HL-60 (cell line): ENCODE measurements at regions not wholly inside any gene's neighbourhood (a gene's known extent, or its start where the extent isn't known, plus 50 kb on each side); places are given as distances from the start of the nearest gene placed in this dataset.

ENCODE experiments used
- REST ChIP-seq: IDR thresholded peaks from 2 replicates; pipeline ENCODE4 v1.6.1; 2012; ENCODE audit warnings: low read depth; ENCODE audit not compliant: insufficient replicate concordance
- TF ChIP-seq, protein P1 (sequence below): IDR thresholded peaks from one replicate; pipeline ENCODE4 v1.5.1; 2011; ENCODE audit warnings: low read length, control low read depth, inconsistent platforms; ENCODE audit not compliant: insufficient read depth

- TF ChIP-seq, protein P1, sequence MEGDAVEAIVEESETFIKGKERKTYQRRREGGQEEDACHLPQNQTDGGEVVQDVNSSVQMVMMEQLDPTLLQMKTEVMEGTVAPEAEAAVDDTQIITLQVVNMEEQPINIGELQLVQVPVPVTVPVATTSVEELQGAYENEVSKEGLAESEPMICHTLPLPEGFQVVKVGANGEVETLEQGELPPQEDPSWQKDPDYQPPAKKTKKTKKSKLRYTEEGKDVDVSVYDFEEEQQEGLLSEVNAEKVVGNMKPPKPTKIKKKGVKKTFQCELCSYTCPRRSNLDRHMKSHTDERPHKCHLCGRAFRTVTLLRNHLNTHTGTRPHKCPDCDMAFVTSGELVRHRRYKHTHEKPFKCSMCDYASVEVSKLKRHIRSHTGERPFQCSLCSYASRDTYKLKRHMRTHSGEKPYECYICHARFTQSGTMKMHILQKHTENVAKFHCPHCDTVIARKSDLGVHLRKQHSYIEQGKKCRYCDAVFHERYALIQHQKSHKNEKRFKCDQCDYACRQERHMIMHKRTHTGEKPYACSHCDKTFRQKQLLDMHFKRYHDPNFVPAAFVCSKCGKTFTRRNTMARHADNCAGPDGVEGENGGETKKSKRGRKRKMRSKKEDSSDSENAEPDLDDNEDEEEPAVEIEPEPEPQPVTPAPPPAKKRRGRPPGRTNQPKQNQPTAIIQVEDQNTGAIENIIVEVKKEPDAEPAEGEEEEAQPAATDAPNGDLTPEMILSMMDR: no peak
- no peak for TF ChIP-seq REST
These were observed 496.0 kb downstream of the CDH8 start for GRCh38 chr16:61540216-61540615.
